ENCODE measurements at regions not wholly inside any gene's neighbourhood (a gene's known extent, or its start where the extent isn't known, plus 50 kb on each side); places are given as distances from the start of the nearest gene placed in this dataset.

- RAD21 ChIA-PET (ENCODE audit: low non-redundant PET in 1 of 2, low total read pairs in 2 of 2, uncharacterized antibody in 2 of 2, unreplicated experiment in 2 of 2), result no interaction called here
- no peaks in the 10 kb centered on the region for H3K9me3 ChIP-seq (ENCODE audit: control insufficient read depth in 1 of 2, insufficient read depth in 1 of 2, low read depth in 1 of 2, low read length in 2 of 2)
- CTCF ChIA-PET, result no interaction called here
- ATAC-seq (no peak), DNase-seq (ENCODE audit: low read depth, low spot score) (no peak)
- TF ChIP-seq CBX3 (IDR thresholded peaks at IDR 0.05; ENCODE audit: low read depth), result no peak
- no peak for TF ChIP-seq FOSL1 (IDR thresholded peaks at IDR 0.05; ENCODE audit: low read depth)
- TF ChIP-seq TCF7L2 (IDR thresholded peaks at IDR 0.05; ENCODE audit: borderline replicate concordance, extremely low read depth, insufficient read depth, insufficient read length), result no peak
- TF ChIP-seq ZNF274 (IDR thresholded peaks at IDR 0.05; ENCODE audit: low read depth, low read length), result no peak
- no peak for TF ChIP-seq POLR2AphosphoS5 (IDR thresholded peaks at IDR 0.05; ENCODE audit: low read depth, low read length)
- H3K4me3 ChIP-seq (replicated peaks in 1 of 2; ENCODE audit: low read depth in 1 of 2, low read length in 2 of 2), result no peak overlapping the region
- no peaks in the 10 kb centered on the region for H3K36me3 ChIP-seq (ENCODE audit: control insufficient read depth in 1 of 2, insufficient read depth in 2 of 2, low read length in 2 of 2)
- H3K9ac ChIP-seq (ENCODE audit: low read length), result no peak overlapping the region
- no peaks in the 10 kb centered on the region for H4K20me1 ChIP-seq (ENCODE audit: insufficient read depth)
- POLR2A ChIA-PET, result no interaction called here
- H3K4me1 ChIP-seq (ENCODE audit: control insufficient read depth in 1 of 2, insufficient read depth in 2 of 2, low read length in 2 of 2), result no peaks in the 10 kb centered on the region
- intact Hi-C loops (cut with micrococcal nuclease), result no loop called here
- H3K27me3 ChIP-seq (ENCODE audit: insufficient read depth, low read length), result no peaks in the 10 kb centered on the region
- H3K9me2 ChIP-seq (ENCODE audit: insufficient read depth), result no peaks in the 10 kb centered on the region
- no peak overlapping the region for H3K4me2 ChIP-seq (ENCODE audit: low read length)
- no peaks in the 10 kb centered on the region for H3K79me2 ChIP-seq (ENCODE audit: insufficient read depth, low read length)
- no peak overlapping the region for H2AFZ ChIP-seq (ENCODE audit: low read depth, low read length, poor library complexity, severe bottlenecking)
- no TSS peak for BruUV-seq (replicated peaks)
- no peak overlapping the region for H3K27ac ChIP-seq (ENCODE audit: low read depth, low read length)
Measured at GRCh38 chrX:117215683-117216082, 752.9 kb upstream of the CT83 start.

- RAD21 ChIA-PET (ENCODE audit: low non-redundant PET in 1 of 2, low total read pairs in 2 of 2, uncharacterized antibody in 2 of 2, unreplicated experiment in 2 of 2), result no interaction called here
- DNase-seq (ENCODE audit: low read depth, low spot score) (no peak), ATAC-seq (no peak)
- H3K4me1 ChIP-seq (ENCODE audit: control insufficient read depth in 1 of 2, insufficient read depth in 2 of 2, low read length in 2 of 2), result no peaks in the 10 kb centered on the region
- CTCF ChIA-PET, result no interaction called here
- H3K79me2 ChIP-seq (ENCODE audit: insufficient read depth, low read length), result no peaks in the 10 kb centered on the region
- H3K27me3 ChIP-seq (ENCODE audit: insufficient read depth, low read length), result no peaks in the 10 kb centered on the region
- H3K9me2 ChIP-seq (ENCODE audit: insufficient read depth), result no peaks in the 10 kb centered on the region
- no peak for TF ChIP-seq EZH2 (IDR thresholded peaks at IDR 0.05)
- TF ChIP-seq POLR2AphosphoS5 (IDR thresholded peaks at IDR 0.05; ENCODE audit: low read depth, low read length), result no peak
- TF ChIP-seq ATF3 (IDR thresholded peaks at IDR 0.05), result no peak
- no peak for TF ChIP-seq JUND (IDR thresholded peaks at IDR 0.05)
- TF ChIP-seq ZBTB33 (IDR thresholded peaks at IDR 0.05; ENCODE audit: extremely low read depth, insufficient replicate concordance, low read length), result no peak
- no peak for TF ChIP-seq CTCF (IDR thresholded peaks at IDR 0.05 in 2 of 3, conservative IDR thresholded peaks at IDR 0.05 in 1 of 3; ENCODE audit: borderline replicate concordance in 1 of 3, insufficient read depth in 1 of 3, low read depth in 2 of 3, low read length in 2 of 3)
- TF ChIP-seq REST (IDR thresholded peaks at IDR 0.05; ENCODE audit: low read depth), result no peak
- no peak for TF ChIP-seq CEBPB (IDR thresholded peaks at IDR 0.05; ENCODE audit: low read depth)
- no peak for TF ChIP-seq TCF7L2 (IDR thresholded peaks at IDR 0.05; ENCODE audit: borderline replicate concordance, extremely low read depth, insufficient read depth, insufficient read length)
- POLR2A ChIA-PET, result no interaction called here
- H2AFZ ChIP-seq (ENCODE audit: low read depth, low read length, poor library complexity, severe bottlenecking), result no peak overlapping the region
- no peaks in the 10 kb centered on the region for H3K36me3 ChIP-seq (ENCODE audit: control insufficient read depth in 1 of 2, insufficient read depth in 2 of 2, low read length in 2 of 2)
- no peak overlapping the region for H3K27ac ChIP-seq (ENCODE audit: low read depth, low read length)
- H3K4me2 ChIP-seq (ENCODE audit: low read length), result no peak overlapping the region
- no peak overlapping the region for H3K4me3 ChIP-seq (replicated peaks in 1 of 2; ENCODE audit: low read depth in 1 of 2, low read length in 2 of 2)
- intact Hi-C loops (cut with micrococcal nuclease), result no loop called here
- no peaks in the 10 kb centered on the region for H3K9me3 ChIP-seq (ENCODE audit: control insufficient read depth in 1 of 2, insufficient read depth in 1 of 2, low read depth in 1 of 2, low read length in 2 of 2)
- H3K9ac ChIP-seq (ENCODE audit: low read length), result no peak overlapping the region
- no TSS peak for BruUV-seq (replicated peaks)
- H4K20me1 ChIP-seq (ENCODE audit: insufficient read depth), result no peaks in the 10 kb centered on the region
Measured at GRCh38 chrX:117196481-117196880, 733.7 kb upstream of the CT83 start.

All from HCT116 (cell line).